ENCODE measurements at regions not wholly inside any gene's neighbourhood (a gene's known extent, or its start where the extent isn't known, plus 50 kb on each side); places are given as distances from the start of the nearest gene placed in this dataset.

- TF ChIP-seq POLR2AphosphoS5 (IDR thresholded peaks at IDR 0.05; ENCODE audit: low read depth, low read length): no peak
- no peak for TF ChIP-seq POLR2A (IDR thresholded peaks at IDR 0.05; ENCODE audit: low read depth, low read length)
- TF ChIP-seq TAF1 (IDR thresholded peaks at IDR 0.05; ENCODE audit: borderline replicate concordance, low read depth, low read length): no peak
Measured at GRCh38 chr21:15241997-15242736, 177.4 kb upstream of the NRIP1 start.

Data from GM12892 (cell line).